ENCODE measurements at regions not wholly inside any gene's neighbourhood (a gene's known extent, or its start where the extent isn't known, plus 50 kb on each side); places are given as distances from the start of the nearest gene placed in this dataset.

DNA sequence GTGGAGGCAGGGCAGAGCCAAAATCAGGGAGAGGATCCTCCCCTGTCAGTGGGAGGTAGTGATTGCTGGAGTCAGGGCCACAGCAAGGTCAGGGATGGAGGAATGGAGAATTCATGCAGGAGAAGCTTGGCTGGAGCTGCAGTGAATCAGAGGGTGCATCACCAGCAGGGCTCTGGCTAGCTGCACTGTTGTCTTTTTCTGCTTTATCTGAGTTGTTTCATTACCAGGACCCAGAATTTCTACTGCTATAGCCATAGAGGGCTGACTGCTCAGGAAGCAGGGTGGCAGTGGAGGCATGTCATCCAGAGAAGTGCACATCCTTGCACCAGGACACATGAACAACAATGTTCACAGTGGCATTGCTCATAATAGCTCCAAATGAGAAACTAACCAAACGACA is 113.5 kb upstream of the GALNT15 start:
- H3K4me2 ChIP-seq = peak overlapping the region; percentile 74
- TF ChIP-seq CHD2 (IDR thresholded peaks at IDR 0.05; ENCODE audit: low read length, partially characterized antibody) (no peak), TP53 (CRISPR knock-in tag; IDR thresholded peaks at IDR 0.05) (no peak), EP300 (IDR thresholded peaks at IDR 0.05) (no peak), JUNB (IDR thresholded peaks at IDR 0.05) (no peak), PHF8 (IDR thresholded peaks at IDR 0.05; ENCODE audit: borderline replicate concordance, low read depth) (no peak), CBX2 (IDR thresholded peaks at IDR 0.05; ENCODE audit: borderline replicate concordance, low read depth) (no peak), FOSB (CRISPR knock-in tag; IDR thresholded peaks at IDR 0.05) (no peak), FOXS1 (CRISPR knock-in tag; IDR thresholded peaks at IDR 0.05) (no peak), HDAC2 (IDR thresholded peaks at IDR 0.05) (no peak), ZFP36 (IDR thresholded peaks at IDR 0.05; ENCODE audit: borderline replicate concordance, partially characterized antibody) (no peak), RNF2 (IDR thresholded peaks at IDR 0.05; ENCODE audit: borderline replicate concordance, low read depth) (no peak), MAFK (IDR thresholded peaks at IDR 0.05; ENCODE audit: partially characterized antibody) (no peak), RFX5 (IDR thresholded peaks at IDR 0.05) (no peak), KDM1A (IDR thresholded peaks at IDR 0.05; ENCODE audit: low read depth) (no peak), RAD21 (conservative IDR thresholded peaks at IDR 0.05 in 1 of 2, IDR thresholded peaks at IDR 0.05 in 1 of 2) (peak in 1 of 2 experiments; percentile 14; a peak in 1 of 5 replicates), FOSL2 (IDR thresholded peaks at IDR 0.05) (no peak), FOSL2 (CRISPR knock-in tag; IDR thresholded peaks at IDR 0.05) (peak; percentile 32)
- TF ChIP-seq, protein P1, sequence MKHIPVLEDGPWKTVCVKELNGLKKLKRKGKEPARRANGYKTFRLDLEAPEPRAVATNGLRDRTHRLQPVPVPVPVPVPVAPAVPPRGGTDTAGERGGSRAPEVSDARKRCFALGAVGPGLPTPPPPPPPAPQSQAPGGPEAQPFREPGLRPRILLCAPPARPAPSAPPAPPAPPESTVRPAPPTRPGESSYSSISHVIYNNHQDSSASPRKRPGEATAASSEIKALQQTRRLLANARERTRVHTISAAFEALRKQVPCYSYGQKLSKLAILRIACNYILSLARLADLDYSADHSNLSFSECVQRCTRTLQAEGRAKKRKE (CRISPR knock-in tag; IDR thresholded peaks at IDR 0.05; ENCODE audit: low read depth) = 0 out of 2 replicates have a peak, but pooled peaks have one; percentile 21
- TF ChIP-seq, protein P2, sequence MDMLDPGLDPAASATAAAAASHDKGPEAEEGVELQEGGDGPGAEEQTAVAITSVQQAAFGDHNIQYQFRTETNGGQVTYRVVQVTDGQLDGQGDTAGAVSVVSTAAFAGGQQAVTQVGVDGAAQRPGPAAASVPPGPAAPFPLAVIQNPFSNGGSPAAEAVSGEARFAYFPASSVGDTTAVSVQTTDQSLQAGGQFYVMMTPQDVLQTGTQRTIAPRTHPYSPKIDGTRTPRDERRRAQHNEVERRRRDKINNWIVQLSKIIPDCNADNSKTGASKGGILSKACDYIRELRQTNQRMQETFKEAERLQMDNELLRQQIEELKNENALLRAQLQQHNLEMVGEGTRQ (IDR thresholded peaks at IDR 0.05) = no peak
- TF ChIP-seq, protein P3, sequence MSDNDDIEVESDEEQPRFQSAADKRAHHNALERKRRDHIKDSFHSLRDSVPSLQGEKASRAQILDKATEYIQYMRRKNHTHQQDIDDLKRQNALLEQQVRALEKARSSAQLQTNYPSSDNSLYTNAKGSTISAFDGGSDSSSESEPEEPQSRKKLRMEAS (IDR thresholded peaks at IDR 0.05) = no peak
- TF ChIP-seq, protein P4, sequence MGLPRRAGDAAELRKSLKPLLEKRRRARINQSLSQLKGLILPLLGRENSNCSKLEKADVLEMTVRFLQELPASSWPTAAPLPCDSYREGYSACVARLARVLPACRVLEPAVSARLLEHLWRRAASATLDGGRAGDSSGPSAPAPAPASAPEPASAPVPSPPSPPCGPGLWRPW (IDR thresholded peaks at IDR 0.05) = no peak
- FAIRE-seq (no peak), DNase-seq (ENCODE audit: low read depth in 1 of 2, low spot score in 1 of 2) (peak; percentile 44 to 79), ATAC-seq (peak; percentile 81 to 83)
- ChIA-PET CTCF (interaction anchor here (0.6 to 8.3 kb wide), 15 partner anchors 8 to 933 kb away, joined by 3 to 97 read pairs (median 4); partner anchors contain the start of gene GALNT15), POLR2A (interaction anchor here (0.6 to 1.7 kb wide), 3 partner anchors 8 to 191 kb away, joined by 3 to 12 read pairs (median 3); no protein-coding TSS in a partner anchor)
- H3K9me3 ChIP-seq = no peaks in the 10 kb centered on the region
- no peak overlapping the region for H3K4me3 ChIP-seq
- 21% methylated on average over 1 of the region's 1 CpG for WGBS (ENCODE audit: missing lambda C conversion rate)
- H3K27ac ChIP-seq = peak overlapping the region; percentile 84 to 90
- peaks cover 55% of the 10 kb centered on the region for H3K4me1 ChIP-seq

DNA sequence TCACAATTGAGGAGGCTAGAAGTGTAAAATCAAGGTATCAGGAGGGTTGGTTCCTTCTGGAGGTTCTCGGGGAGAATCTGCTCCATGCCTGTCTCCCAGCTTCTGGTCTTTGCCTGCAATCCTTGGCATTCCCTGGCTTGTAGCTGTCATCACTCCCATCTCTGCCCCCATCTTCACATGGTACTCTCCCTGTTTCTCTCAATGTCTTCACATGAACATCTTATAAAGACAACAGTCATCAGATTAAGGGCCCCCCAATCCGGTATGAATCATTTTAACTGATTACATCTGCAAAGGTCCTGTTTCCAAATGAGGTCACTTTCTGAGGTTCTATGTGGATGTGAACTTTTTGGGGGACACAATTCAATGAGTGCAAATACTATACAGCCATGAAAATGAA is 113.0 kb upstream of the GALNT15 start:
- 90% methylated on average over 2 of the region's 2 CpGs for WGBS (ENCODE audit: missing lambda C conversion rate)
- DNase-seq (ENCODE audit: low read depth in 1 of 2, low spot score in 1 of 2) = no peak
- CTCF ChIA-PET = interaction anchor here (0.6 to 8.3 kb wide), 7 partner anchors 11 to 934 kb away, joined by 3 to 97 read pairs (median 15); no protein-coding TSS in a partner anchor
- Histone ChIP-seq H3K4me3 (no peak overlapping the region), H3K9me3 (no peaks in the 10 kb centered on the region), H3K4me1 (peaks cover 54% of the 10 kb centered on the region), H3K4me2 (peak overlapping the region; percentile 74), H3K27ac (peak overlapping the region; percentile 84 to 90)
- TF ChIP-seq RCOR1 (IDR thresholded peaks at IDR 0.05; ENCODE audit: low read depth, low read length) = no peak
- no peak for TF ChIP-seq HOXB13 (CRISPR knock-in tag; IDR thresholded peaks at IDR 0.05; ENCODE audit: low read depth)
- no peak for TF ChIP-seq EHMT2 (IDR thresholded peaks at IDR 0.05; ENCODE audit: low read depth)
- TF ChIP-seq, protein P5, sequence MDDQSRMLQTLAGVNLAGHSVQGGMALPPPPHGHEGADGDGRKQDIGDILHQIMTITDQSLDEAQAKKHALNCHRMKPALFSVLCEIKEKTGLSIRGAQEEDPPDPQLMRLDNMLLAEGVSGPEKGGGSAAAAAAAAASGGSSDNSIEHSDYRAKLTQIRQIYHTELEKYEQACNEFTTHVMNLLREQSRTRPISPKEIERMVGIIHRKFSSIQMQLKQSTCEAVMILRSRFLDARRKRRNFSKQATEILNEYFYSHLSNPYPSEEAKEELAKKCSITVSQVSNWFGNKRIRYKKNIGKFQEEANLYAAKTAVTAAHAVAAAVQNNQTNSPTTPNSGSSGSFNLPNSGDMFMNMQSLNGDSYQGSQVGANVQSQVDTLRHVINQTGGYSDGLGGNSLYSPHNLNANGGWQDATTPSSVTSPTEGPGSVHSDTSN (IDR thresholded peaks at IDR 0.05) = no peak
- TF ChIP-seq, protein P6, sequence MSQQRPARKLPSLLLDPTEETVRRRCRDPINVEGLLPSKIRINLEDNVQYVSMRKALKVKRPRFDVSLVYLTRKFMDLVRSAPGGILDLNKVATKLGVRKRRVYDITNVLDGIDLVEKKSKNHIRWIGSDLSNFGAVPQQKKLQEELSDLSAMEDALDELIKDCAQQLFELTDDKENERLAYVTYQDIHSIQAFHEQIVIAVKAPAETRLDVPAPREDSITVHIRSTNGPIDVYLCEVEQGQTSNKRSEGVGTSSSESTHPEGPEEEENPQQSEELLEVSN (IDR thresholded peaks at IDR 0.05; ENCODE audit: borderline replicate concordance, low read depth) = no peak
- TF ChIP-seq EHF (CRISPR knock-in tag; IDR thresholded peaks at IDR 0.05) = no peak
- no peak for TF ChIP-seq SMC3 (IDR thresholded peaks at IDR 0.05)
- TF ChIP-seq, protein P7, sequence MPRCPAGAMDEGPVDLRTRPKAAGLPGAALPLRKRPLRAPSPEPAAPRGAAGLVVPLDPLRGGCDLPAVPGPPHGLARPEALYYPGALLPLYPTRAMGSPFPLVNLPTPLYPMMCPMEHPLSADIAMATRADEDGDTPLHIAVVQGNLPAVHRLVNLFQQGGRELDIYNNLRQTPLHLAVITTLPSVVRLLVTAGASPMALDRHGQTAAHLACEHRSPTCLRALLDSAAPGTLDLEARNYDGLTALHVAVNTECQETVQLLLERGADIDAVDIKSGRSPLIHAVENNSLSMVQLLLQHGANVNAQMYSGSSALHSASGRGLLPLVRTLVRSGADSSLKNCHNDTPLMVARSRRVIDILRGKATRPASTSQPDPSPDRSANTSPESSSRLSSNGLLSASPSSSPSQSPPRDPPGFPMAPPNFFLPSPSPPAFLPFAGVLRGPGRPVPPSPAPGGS (IDR thresholded peaks at IDR 0.05) = no peak
- TF ChIP-seq KDM5A (IDR thresholded peaks at IDR 0.05) = no peak
- no peak for TF ChIP-seq CBX8 (IDR thresholded peaks at IDR 0.05)
- TF ChIP-seq, protein P1 (CRISPR knock-in tag; IDR thresholded peaks at IDR 0.05; ENCODE audit: low read depth) = no peak
- TF ChIP-seq GATA3 (IDR thresholded peaks at IDR 0.05; ENCODE audit: borderline replicate concordance) = no peak
- no peak for TF ChIP-seq EP300 (IDR thresholded peaks at IDR 0.05)
- no peak for TF ChIP-seq MAZ (IDR thresholded peaks at IDR 0.05; ENCODE audit: borderline replicate concordance, low read depth, low read length)
- no peak for FAIRE-seq
- ATAC-seq = no peak
- POLR2A ChIA-PET = interaction anchor here (0.6 to 1.7 kb wide), 2 partner anchors 8 to 29 kb away, joined by 3 to 12 read pairs; no protein-coding TSS in a partner anchor
